GM12878 (cell line): ENCODE measurements at regions not wholly inside any gene's neighbourhood (a gene's known extent, or its start where the extent isn't known, plus 50 kb on each side); places are given as distances from the start of the nearest gene placed in this dataset.

Experiments
- ATAC-seq: fragments of 200-7000 bp; cut with Tn5 transposase; 3 replicates; pipeline ENCODE4 v1.9.1; 2020; ENCODE audit warnings: mild to moderate bottlenecking, moderate library complexity
- BruUV-seq: library from RNA; stranded (reverse); fragments of 400-500 nt; replicated peaks from 2 replicates; lab custom pipeline; 2021; lab: Mats Ljungman, UMichigan
- CTCF ChIA-PET: fragments of 300-600 bp; sonication (Branson Sonifier 250); formaldehyde crosslinking; extraction: SDS; loops from one replicate; lab custom pipeline; 2021; ENCODE audit warnings: inconsistent platforms; lab: Yijun Ruan, JAX
- POLR2A ChIA-PET: fragments of 350-600 bp; formaldehyde crosslinking; extraction: SDS; loops from one replicate; lab custom pipeline; 2021; ENCODE audit warnings: inconsistent platforms; lab: Charles Lee
- RAD21 ChIA-PET: fragments of 300-600 bp; sonication (Branson Sonifier 250); formaldehyde crosslinking; loops from one replicate; lab custom pipeline; 2023; ENCODE audit warnings: antibody characterized with exemption; ENCODE audit not compliant: unreplicated experiment; lab: Charles Lee
- SMC1A ChIA-PET: fragments of 300-600 bp; sonication (Branson Sonifier 250); formaldehyde crosslinking; loops from one replicate; lab custom pipeline; 2023; ENCODE audit not compliant: unreplicated experiment, uncharacterized antibody; lab: Charles Lee
- DNase-seq: peaks from one replicate; pipeline ENCODE4 v3.0.0-alpha.2; 2011; ENCODE audit warnings: low read depth, low spot score
- FAIRE-seq: peaks from 3 replicates; lab custom pipeline; 2011; peaks lifted over from hg19 to GRCh38; lab: Jason Lieb, UNC
- H2AFZ ChIP-seq: 2 replicates; pipeline ENCODE4 v1.6.0; 2011; ENCODE audit warnings: low read depth, low read length, control low read depth; ENCODE audit not compliant: control insufficient read depth
- H3K27ac ChIP-seq: 2 replicates; pipeline ENCODE4 v1.5.1; 2011; ENCODE audit warnings: control low read depth; ENCODE audit not compliant: control insufficient read depth, insufficient read depth
- H3K27me3 ChIP-seq, 2 experiments: replicated peaks in 1 of 2; 2 replicates each; pipeline versions ENCODE4 v1.6.0 to v1.6.1; 2011; ENCODE audit warnings: low read length in 1 of 2; ENCODE audit not compliant: control insufficient read depth in 2 of 2, insufficient read depth in 2 of 2
- H3K36me3 ChIP-seq, 2 experiments: 2 replicates each; pipeline ENCODE4 v1.5.1; 2011; ENCODE audit warnings: low read length in 1 of 2; ENCODE audit not compliant: control insufficient read depth in 2 of 2, insufficient read depth in 2 of 2
- H3K4me1 ChIP-seq: 2 replicates; pipeline ENCODE4 v1.6.1; 2011; ENCODE audit warnings: mild to moderate bottlenecking, low read length, moderate library complexity, mixed read lengths; ENCODE audit not compliant: control insufficient read depth, insufficient read depth
- H3K4me2 ChIP-seq: 2 replicates; pipeline ENCODE4 v1.6.0; 2011; ENCODE audit warnings: control low read depth; ENCODE audit not compliant: control insufficient read depth, insufficient read depth
- H3K4me3 ChIP-seq: fragments of 200-600 bp; sonication (generic); 2 replicates; pipeline ENCODE4 v1.5.1; 2016
- H3K79me2 ChIP-seq: 2 replicates; pipeline ENCODE4 v1.6.0; 2011; ENCODE audit warnings: low read length; ENCODE audit not compliant: control insufficient read depth, insufficient read depth
- H3K9ac ChIP-seq: 2 replicates; pipeline ENCODE4 v1.8.0; 2011; ENCODE audit warnings: low read length, control low read depth, mixed read lengths; ENCODE audit not compliant: control insufficient read depth, insufficient read depth
- H3K9me3 ChIP-seq: replicated peaks from 3 replicates; pipeline ENCODE4 v1.5.1; 2011; ENCODE audit warnings: mild to moderate bottlenecking, low read length; ENCODE audit not compliant: control insufficient read depth, insufficient read depth
- H4K20me1 ChIP-seq: 2 replicates; pipeline ENCODE4 v1.6.0; 2011; ENCODE audit not compliant: control insufficient read depth, insufficient read depth
- ETV6 ChIP-seq, 2 experiments: fragments of 450-650 bp in 1 of 2; IDR thresholded peaks in 1 of 2; conservative IDR thresholded peaks in 1 of 2; 2 replicates each; pipeline ENCODE4 v1.6.1; 2014; ENCODE audit warnings: antibody characterized with exemption in 1 of 2, borderline replicate concordance in 1 of 2, low read depth in 1 of 2, mild to moderate bottlenecking in 1 of 2, moderate library complexity in 1 of 2
- FOXM1 ChIP-seq: IDR thresholded peaks from 2 replicates; pipeline ENCODE4 v1.6.1; 2012; ENCODE audit warnings: low read depth, mild to moderate bottlenecking, inconsistent platforms, low read length, moderate library complexity
- MXI1 ChIP-seq: fragments of 150-350 bp; IDR thresholded peaks from 2 replicates; pipeline ENCODE4 v1.6.1; 2011; ENCODE audit warnings: low read depth, mild to moderate bottlenecking, inconsistent platforms, low read length, improper control_type of control experiment
- NFIC ChIP-seq: IDR thresholded peaks from 2 replicates; pipeline ENCODE4 v1.6.1; 2012; ENCODE audit warnings: low read depth, mild to moderate bottlenecking, inconsistent platforms, low read length, moderate library complexity
- RAD21 ChIP-seq: IDR thresholded peaks from 2 replicates; pipeline ENCODE4 v1.6.1; 2011; ENCODE audit warnings: mild to moderate bottlenecking, low read depth, low read length, moderate library complexity; ENCODE audit not compliant: insufficient read depth
- RAD51 ChIP-seq: fragments of 450-650 bp; IDR thresholded peaks from 2 replicates; pipeline ENCODE4 v1.6.1; 2016; ENCODE audit warnings: moderate library complexity, mild to moderate bottlenecking, inconsistent platforms
- SMC3 ChIP-seq: IDR thresholded peaks from 2 replicates; pipeline ENCODE4 v1.6.1; 2011; ENCODE audit warnings: low read length, improper control_type of control experiment, borderline replicate concordance
- STAT1 ChIP-seq: fragments of 450-650 bp; conservative IDR thresholded peaks from 2 replicates; pipeline ENCODE4 v1.6.1; 2014; ENCODE audit warnings: antibody characterized with exemption, mild to moderate bottlenecking
- SUZ12 ChIP-seq: fragments of 200-600 bp; sonication (generic); IDR thresholded peaks from one replicate; pipeline ENCODE4 v1.6.1; 2018; ENCODE audit warnings: antibody characterized with exemption, mild to moderate bottlenecking; ENCODE audit not compliant: unreplicated experiment
- WGBS: methylation state at CpG from one replicate; pipeline ENCODE4 v1.1.6; 2016; ENCODE audit warnings: low lambda C conversion rate; ENCODE audit not compliant: insufficient replicate concordance, insufficient coverage; ENCODE audit errors: missing lambda C conversion rate; 5-methylcytosine and 5-hydroxymethylcytosine counted together
- in situ Hi-C: fragments of 300-500 bp; cut with MboI; formaldehyde crosslinking; loops from 9 replicates; pipeline ENCODE4 v1.14.3; 2018; ENCODE audit warnings: mixed read lengths
- intact Hi-C: fragments of 100-400 bp; cut with micrococcal nuclease; formaldehyde crosslinking; loops from one replicate; pipeline ENCODE4 v1.14.2; 2022; ENCODE audit not compliant: unreplicated experiment
- TF ChIP-seq, protein P1 (sequence below), 3 experiments: IDR thresholded peaks in 2 of 3; conservative IDR thresholded peaks in 1 of 3; 2 replicates each; pipeline ENCODE4 v1.5.1; 2011; ENCODE audit warnings: low read depth in 3 of 3, low read length in 3 of 3, mild to moderate bottlenecking in 3 of 3, control low read depth in 2 of 3, moderate library complexity in 2 of 3, inconsistent platforms in 1 of 3, mixed read lengths in 1 of 3; ENCODE audit not compliant: control insufficient read depth in 2 of 3, insufficient read depth in 1 of 3; ENCODE audit errors: extremely low read depth in 1 of 3
- TF ChIP-seq, protein P2 (sequence below): fragments of 450-650 bp; IDR thresholded peaks from 2 replicates; pipeline ENCODE4 v1.6.1; 2017; ENCODE audit warnings: mild to moderate bottlenecking

DNA sequence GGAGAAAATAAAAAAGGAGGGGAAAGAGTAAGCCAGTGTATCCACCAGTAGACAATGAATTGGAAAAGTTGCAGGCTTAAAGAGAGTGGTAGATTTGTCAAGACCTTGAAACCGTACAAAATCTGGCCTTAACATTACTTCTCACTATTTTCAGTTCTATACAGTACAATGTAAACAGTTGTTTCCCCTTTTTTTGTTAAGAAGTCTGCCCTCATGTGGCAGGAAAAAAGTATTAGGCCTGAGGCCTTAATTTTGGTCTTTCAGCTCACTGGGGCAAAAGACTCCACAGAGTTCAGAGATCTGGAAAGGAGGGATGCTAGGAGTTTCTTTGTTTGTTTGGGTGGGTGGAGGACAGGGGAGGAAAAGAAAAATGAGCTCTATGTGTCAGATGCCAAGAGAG, 92.8 kb upstream of the CCDC160 start:
- ATAC-seq (peak; percentile 84), DNase-seq (no peak), FAIRE-seq (peak; percentile 35)
- POLR2A ChIA-PET = no interaction called here
- Histone ChIP-seq H3K4me1 (no peaks in the 10 kb centered on the region), H3K79me2 (no peaks in the 10 kb centered on the region), H2AFZ (no peak overlapping the region), H3K9me3 (no peaks in the 10 kb centered on the region), H3K9ac (no peak overlapping the region), H3K4me2 (no peak overlapping the region), H3K36me3 (no peaks in the 10 kb centered on the region), H3K27me3 (no peaks in the 10 kb centered on the region), H3K27ac (no peak overlapping the region), H3K4me3 (no peak overlapping the region), H4K20me1 (no peaks in the 10 kb centered on the region)
- no peak for TF ChIP-seq RAD51
- peak; percentile 45; the same call in 1 of the 2 replicates for TF ChIP-seq SMC3
- no peak for TF ChIP-seq NFIC
- TF ChIP-seq FOXM1 = no peak
- TF ChIP-seq, protein P1, sequence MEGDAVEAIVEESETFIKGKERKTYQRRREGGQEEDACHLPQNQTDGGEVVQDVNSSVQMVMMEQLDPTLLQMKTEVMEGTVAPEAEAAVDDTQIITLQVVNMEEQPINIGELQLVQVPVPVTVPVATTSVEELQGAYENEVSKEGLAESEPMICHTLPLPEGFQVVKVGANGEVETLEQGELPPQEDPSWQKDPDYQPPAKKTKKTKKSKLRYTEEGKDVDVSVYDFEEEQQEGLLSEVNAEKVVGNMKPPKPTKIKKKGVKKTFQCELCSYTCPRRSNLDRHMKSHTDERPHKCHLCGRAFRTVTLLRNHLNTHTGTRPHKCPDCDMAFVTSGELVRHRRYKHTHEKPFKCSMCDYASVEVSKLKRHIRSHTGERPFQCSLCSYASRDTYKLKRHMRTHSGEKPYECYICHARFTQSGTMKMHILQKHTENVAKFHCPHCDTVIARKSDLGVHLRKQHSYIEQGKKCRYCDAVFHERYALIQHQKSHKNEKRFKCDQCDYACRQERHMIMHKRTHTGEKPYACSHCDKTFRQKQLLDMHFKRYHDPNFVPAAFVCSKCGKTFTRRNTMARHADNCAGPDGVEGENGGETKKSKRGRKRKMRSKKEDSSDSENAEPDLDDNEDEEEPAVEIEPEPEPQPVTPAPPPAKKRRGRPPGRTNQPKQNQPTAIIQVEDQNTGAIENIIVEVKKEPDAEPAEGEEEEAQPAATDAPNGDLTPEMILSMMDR (IDR thresholded peaks at IDR 0.05 in 2 of 3, conservative IDR thresholded peaks at IDR 0.05 in 1 of 3; ENCODE audit: control insufficient read depth in 2 of 3, extremely low read depth in 1 of 3, insufficient read depth in 1 of 3, low read depth in 3 of 3, low read length in 3 of 3) = peak; percentile 45 to 57 (median 53); a peak in 5 of 6 replicates
- TF ChIP-seq RAD21 = peak; percentile 32; the same call in 1 of the 2 replicates
- TF ChIP-seq, protein P2, sequence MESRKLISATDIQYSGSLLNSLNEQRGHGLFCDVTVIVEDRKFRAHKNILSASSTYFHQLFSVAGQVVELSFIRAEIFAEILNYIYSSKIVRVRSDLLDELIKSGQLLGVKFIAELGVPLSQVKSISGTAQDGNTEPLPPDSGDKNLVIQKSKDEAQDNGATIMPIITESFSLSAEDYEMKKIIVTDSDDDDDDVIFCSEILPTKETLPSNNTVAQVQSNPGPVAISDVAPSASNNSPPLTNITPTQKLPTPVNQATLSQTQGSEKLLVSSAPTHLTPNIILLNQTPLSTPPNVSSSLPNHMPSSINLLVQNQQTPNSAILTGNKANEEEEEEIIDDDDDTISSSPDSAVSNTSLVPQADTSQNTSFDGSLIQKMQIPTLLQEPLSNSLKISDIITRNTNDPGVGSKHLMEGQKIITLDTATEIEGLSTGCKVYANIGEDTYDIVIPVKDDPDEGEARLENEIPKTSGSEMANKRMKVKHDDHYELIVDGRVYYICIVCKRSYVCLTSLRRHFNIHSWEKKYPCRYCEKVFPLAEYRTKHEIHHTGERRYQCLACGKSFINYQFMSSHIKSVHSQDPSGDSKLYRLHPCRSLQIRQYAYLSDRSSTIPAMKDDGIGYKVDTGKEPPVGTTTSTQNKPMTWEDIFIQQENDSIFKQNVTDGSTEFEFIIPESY = no peak
- no peak for TF ChIP-seq ETV6 (conservative IDR thresholded peaks at IDR 0.05 in 1 of 2, IDR thresholded peaks at IDR 0.05 in 1 of 2; ENCODE audit: borderline replicate concordance in 1 of 2, low read depth in 1 of 2)
- no peak for TF ChIP-seq STAT1
- TF ChIP-seq MXI1 = no peak
- TF ChIP-seq SUZ12 = no peak
- no TSS peak for BruUV-seq
- WGBS = 0% methylated on average over 1 of the region's 1 CpG
- intact Hi-C loops (loop anchor here (2.0 kb wide), 1 partner anchor 351 kb away; no protein-coding TSS in a partner anchor), in situ Hi-C loops (no loop called here)
- CTCF ChIA-PET = interaction anchor here (0.7 to 3.8 kb wide), 12 partner anchors 9 to 1461 kb away, joined by 3 to 25 read pairs (median 3); no protein-coding TSS in a partner anchor
- RAD21 ChIA-PET = interaction anchor here (0.6 to 1.9 kb wide), 5 partner anchors 10 to 1866 kb away, joined by 3 to 11 read pairs (median 4); no protein-coding TSS in a partner anchor
- SMC1A ChIA-PET = interaction anchor here (1.1 to 1.7 kb wide), 5 partner anchors 9 to 352 kb away, joined by 3 to 9 read pairs (median 5); no protein-coding TSS in a partner anchor
